Fibroblast of skin of back (primary cell): ENCODE measurements at regions not wholly inside any gene's neighbourhood (a gene's known extent, or its start where the extent isn't known, plus 50 kb on each side); places are given as distances from the start of the nearest gene placed in this dataset.

Experiments
- DNase-seq: peaks from one replicate; pipeline ENCODE4 v3.0.0-alpha.2; 2013

GRCh38 chr15:95409211-95409610, 921.3 kb upstream of the NR2F2 start:
- no peak for DNase-seq

GRCh38 chr15:95409626-95410310, 920.7 kb upstream of the NR2F2 start:
- DNase-seq, result no peak

- DNase-seq, result no peak
Observed at GRCh38 chr15:95410757-95411156, 919.7 kb upstream of the NR2F2 start.

GRCh38 chr15:95416576-95416975, 913.9 kb upstream of the NR2F2 start:
- DNase-seq, result no peak

GRCh38 chr15:95417761-95418160, 912.7 kb upstream of the NR2F2 start:
- peak; percentile 22 for DNase-seq

- DNase-seq, result no peak
Observed at GRCh38 chr15:95422255-95422654, 908.2 kb upstream of the NR2F2 start.

GRCh38 chr15:95425859-95426258, 904.6 kb upstream of the NR2F2 start:
- DNase-seq, result no peak

GRCh38 chr15:95429345-95429744, 901.2 kb upstream of the NR2F2 start:
- DNase-seq, result no peak

GRCh38 chr15:95431518-95431917, 899.0 kb upstream of the NR2F2 start:
- no peak for DNase-seq

- DNase-seq, result no peak
Observed at GRCh38 chr15:95432878-95433405, 897.6 kb upstream of the NR2F2 start.

GRCh38 chr15:95439922-95440376, 890.6 kb upstream of the NR2F2 start:
- DNase-seq, result no peak

- DNase-seq, result no peak
Observed at GRCh38 chr15:95440712-95441111, 889.8 kb upstream of the NR2F2 start.

GRCh38 chr15:95442107-95442719, 888.3 kb upstream of the NR2F2 start:
- DNase-seq, result no peak

- no peak for DNase-seq
Observed at GRCh38 chr15:95444860-95445259, 885.6 kb upstream of the NR2F2 start.

- DNase-seq, result no peak
Observed at GRCh38 chr15:95446854-95447253, 883.6 kb upstream of the NR2F2 start.

GRCh38 chr15:95447486-95447885, 883.0 kb upstream of the NR2F2 start:
- no peak for DNase-seq

GRCh38 chr15:95448531-95449229, 881.8 kb upstream of the NR2F2 start:
- peak; percentile 24 for DNase-seq

- no peak for DNase-seq
Observed at GRCh38 chr15:95449230-95449628, 881.3 kb upstream of the NR2F2 start.

GRCh38 chr15:95450413-95450812, 880.1 kb upstream of the NR2F2 start:
- no peak for DNase-seq

- no peak for DNase-seq
Observed at GRCh38 chr15:95451938-95452337, 878.6 kb upstream of the NR2F2 start.

- DNase-seq, result no peak
Observed at GRCh38 chr15:95454403-95455262, 875.9 kb upstream of the NR2F2 start.

GRCh38 chr15:95457520-95457919, 873.0 kb upstream of the NR2F2 start:
- peak; percentile 22 for DNase-seq

- DNase-seq, result peak; percentile 18
Observed at GRCh38 chr15:95458721-95459120, 871.8 kb upstream of the NR2F2 start.
